ENCODE measurements at regions not wholly inside any gene's neighbourhood (a gene's known extent, or its start where the extent isn't known, plus 50 kb on each side); places are given as distances from the start of the nearest gene placed in this dataset.

GRCh38 chr3:18623220-18623619 is 198.1 kb upstream of the SATB1 start:
- no peak overlapping the region for H3K27ac ChIP-seq
- no peaks in the 10 kb centered on the region for H3K36me3 ChIP-seq
- no peak for DNase-seq
- no peaks in the 10 kb centered on the region for H3K4me1 ChIP-seq
- no peaks in the 10 kb centered on the region for H3K9me3 ChIP-seq
- no peaks in the 10 kb centered on the region for H3K27me3 ChIP-seq
- intact Hi-C loops (cut with DNase I), result no loop called here
- 87 to 92% methylated on average over 6 of the region's 6 CpGs for WGBS, 2 donors
- no peak overlapping the region for H3K4me3 ChIP-seq
- TF ChIP-seq POLR2A (IDR thresholded peaks at IDR 0.05), result no peak

GRCh38 chr3:18618723-18619122 is 193.6 kb upstream of the SATB1 start:
- intact Hi-C loops (cut with DNase I), result no loop called here
- Histone ChIP-seq H3K4me3 (no peak overlapping the region), H3K9me3 (no peaks in the 10 kb centered on the region), H3K36me3 (no peaks in the 10 kb centered on the region), H3K27ac (no peak overlapping the region), H3K27me3 (no peaks in the 10 kb centered on the region), H3K4me1 (peaks cover 0 to 26% (median 0%) of the 10 kb centered on the region in 3 donors)
- no peak for TF ChIP-seq POLR2A (IDR thresholded peaks at IDR 0.05)
- no peak for TF ChIP-seq CTCF (IDR thresholded peaks at IDR 0.05)
- DNase-seq, result no peak

GRCh38 chr3:18611991-18612390 is 186.9 kb upstream of the SATB1 start:
- DNase-seq, result no peak
- no peaks in the 10 kb centered on the region for H3K27me3 ChIP-seq
- no peak overlapping the region for H3K27ac ChIP-seq
- peaks cover 0 to 4% (median 0%) of the 10 kb centered on the region in 3 donors for H3K9me3 ChIP-seq
- TF ChIP-seq POLR2A (IDR thresholded peaks at IDR 0.05) (no peak), CTCF (IDR thresholded peaks at IDR 0.05) (no peak)
- H3K4me3 ChIP-seq, result no peak overlapping the region
- intact Hi-C loops (cut with DNase I), result no loop called here
- peaks cover 0 to 21% (median 0%) of the 10 kb centered on the region in 3 donors for H3K4me1 ChIP-seq
- H3K36me3 ChIP-seq, result no peaks in the 10 kb centered on the region
- 84 to 92% methylated on average over 1 of the region's 1 CpG for WGBS, 2 donors

- H3K27me3 ChIP-seq, result no peaks in the 10 kb centered on the region
- H3K36me3 ChIP-seq, result no peaks in the 10 kb centered on the region
- H3K4me3 ChIP-seq, result no peak overlapping the region
- peaks cover 0 to 3% (median 0%) of the 10 kb centered on the region in 3 donors for H3K4me1 ChIP-seq
- 57 to 66% methylated on average over 4 of the region's 4 CpGs for WGBS, 2 donors
- intact Hi-C loops (cut with DNase I), result no loop called here
- TF ChIP-seq CTCF (IDR thresholded peaks at IDR 0.05), result no peak
- no peak for TF ChIP-seq POLR2A (IDR thresholded peaks at IDR 0.05)
- H3K27ac ChIP-seq, result no peak overlapping the region
- DNase-seq, result no peak
- H3K9me3 ChIP-seq, result peaks cover 0 to 4% (median 0%) of the 10 kb centered on the region in 3 donors
Observed at GRCh38 chr3:18609187-18609586, 184.0 kb upstream of the SATB1 start.

GRCh38 chr3:18597919-18598318 is 172.8 kb upstream of the SATB1 start:
- H3K36me3 ChIP-seq, result no peaks in the 10 kb centered on the region
- WGBS, 2 donors, result 87% methylated on average over 4 of the region's 4 CpGs; no CpG with 5 or more reads in 1 of the 2 donors

More at GRCh38 chr3:18597919-18598318, 172.8 kb upstream of the SATB1 start:
- Histone ChIP-seq H3K4me3 (no peak overlapping the region), H3K4me1 (no peaks in the 10 kb centered on the region), H3K27ac (no peak overlapping the region), H3K27me3 (no peaks in the 10 kb centered on the region), H3K9me3 (peaks cover 0 to 6% (median 5%) of the 10 kb centered on the region in 3 donors)
- intact Hi-C loops (cut with DNase I), result no loop called here
- DNase-seq, result no peak
- TF ChIP-seq CTCF (IDR thresholded peaks at IDR 0.05) (no peak), POLR2A (IDR thresholded peaks at IDR 0.05) (no peak)

Data from esophagus squamous epithelium (tissue), 5 donors.